ENCODE measurements at regions not wholly inside any gene's neighbourhood (a gene's known extent, or its start where the extent isn't known, plus 50 kb on each side); places are given as distances from the start of the nearest gene placed in this dataset.

GRCh38 chr6:163683105-163683622 is 268.6 kb downstream of the QKI start:
- TF ChIP-seq, protein P1, sequence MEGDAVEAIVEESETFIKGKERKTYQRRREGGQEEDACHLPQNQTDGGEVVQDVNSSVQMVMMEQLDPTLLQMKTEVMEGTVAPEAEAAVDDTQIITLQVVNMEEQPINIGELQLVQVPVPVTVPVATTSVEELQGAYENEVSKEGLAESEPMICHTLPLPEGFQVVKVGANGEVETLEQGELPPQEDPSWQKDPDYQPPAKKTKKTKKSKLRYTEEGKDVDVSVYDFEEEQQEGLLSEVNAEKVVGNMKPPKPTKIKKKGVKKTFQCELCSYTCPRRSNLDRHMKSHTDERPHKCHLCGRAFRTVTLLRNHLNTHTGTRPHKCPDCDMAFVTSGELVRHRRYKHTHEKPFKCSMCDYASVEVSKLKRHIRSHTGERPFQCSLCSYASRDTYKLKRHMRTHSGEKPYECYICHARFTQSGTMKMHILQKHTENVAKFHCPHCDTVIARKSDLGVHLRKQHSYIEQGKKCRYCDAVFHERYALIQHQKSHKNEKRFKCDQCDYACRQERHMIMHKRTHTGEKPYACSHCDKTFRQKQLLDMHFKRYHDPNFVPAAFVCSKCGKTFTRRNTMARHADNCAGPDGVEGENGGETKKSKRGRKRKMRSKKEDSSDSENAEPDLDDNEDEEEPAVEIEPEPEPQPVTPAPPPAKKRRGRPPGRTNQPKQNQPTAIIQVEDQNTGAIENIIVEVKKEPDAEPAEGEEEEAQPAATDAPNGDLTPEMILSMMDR (IDR thresholded peaks at IDR 0.05; ENCODE audit: extremely low read depth, missing control alignments) = no peak
- DNase-seq (ENCODE audit: low spot score) = no peak

GRCh38 chr6:163679753-163680152 is 265.2 kb downstream of the QKI start:
- DNase-seq (ENCODE audit: low spot score) = no peak
- TF ChIP-seq, protein P1 (IDR thresholded peaks at IDR 0.05; ENCODE audit: extremely low read depth, missing control alignments) = no peak

GRCh38 chr6:163679012-163679660 is 264.6 kb downstream of the QKI start:
- no peak for DNase-seq (ENCODE audit: low spot score)
- TF ChIP-seq, protein P1 (IDR thresholded peaks at IDR 0.05; ENCODE audit: extremely low read depth, missing control alignments) = no peak

GRCh38 chr6:163675611-163676010 is 261.1 kb downstream of the QKI start:
- TF ChIP-seq, protein P1 (IDR thresholded peaks at IDR 0.05; ENCODE audit: extremely low read depth, missing control alignments) = no peak

GRCh38 chr6:163672710-163673109 is 258.2 kb downstream of the QKI start:
- TF ChIP-seq, protein P1 (IDR thresholded peaks at IDR 0.05; ENCODE audit: extremely low read depth, missing control alignments) = no peak
- no peak for DNase-seq (ENCODE audit: low spot score)

More at GRCh38 chr6:163675611-163676010, 261.1 kb downstream of the QKI start:
- no peak for DNase-seq (ENCODE audit: low spot score)

DNA sequence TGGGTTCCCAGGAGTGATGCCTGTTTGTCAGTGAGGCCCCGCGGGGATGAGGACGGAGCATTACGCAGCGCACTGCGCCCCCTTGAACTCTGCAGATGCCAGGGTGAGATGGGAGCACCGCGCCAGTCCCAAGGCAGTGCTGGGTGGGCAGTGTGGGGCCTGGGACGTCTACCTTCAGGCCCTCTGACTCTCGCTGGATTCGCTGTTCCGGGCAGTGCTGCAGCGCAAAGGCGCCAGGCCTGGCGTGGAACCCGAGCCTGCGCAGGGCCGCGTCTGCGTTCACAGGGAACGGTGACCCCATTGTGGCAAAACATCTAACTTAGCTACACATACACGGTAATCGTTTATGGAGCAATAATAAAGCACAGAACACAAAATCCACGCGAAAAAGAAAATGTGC is 257.3 kb downstream of the QKI start:
- no peak for DNase-seq (ENCODE audit: low spot score)

GRCh38 chr6:163671355-163671754 is 256.8 kb downstream of the QKI start:
- DNase-seq (ENCODE audit: low spot score) = no peak
- TF ChIP-seq, protein P1 (IDR thresholded peaks at IDR 0.05; ENCODE audit: extremely low read depth, missing control alignments) = no peak

More for the DNA sequence above, 257.3 kb downstream of the QKI start:
- TF ChIP-seq, protein P1 (IDR thresholded peaks at IDR 0.05; ENCODE audit: extremely low read depth, missing control alignments) = no peak

Measured in GM20000 (cell line).